Keratinocyte (primary cell): ENCODE measurements at regions not wholly inside any gene's neighbourhood (a gene's known extent, or its start where the extent isn't known, plus 50 kb on each side); places are given as distances from the start of the nearest gene placed in this dataset.

Experiments used
- CTCF ChIP-seq, 3 experiments: IDR thresholded peaks in 1 of 3; conservative IDR thresholded peaks in 1 of 3; optimal IDR thresholded peaks in 1 of 3; 2 replicates in 2 of 3; 3 replicates in 1 of 3; pipeline versions ENCODE3 to v1.5.1; 2011; ENCODE audit warnings: low read length in 3 of 3, mild to moderate bottlenecking in 3 of 3, moderate library complexity in 2 of 3, control low read depth in 1 of 3, inconsistent platforms in 1 of 3; ENCODE audit not compliant: insufficient read depth in 2 of 3; ENCODE audit errors: extremely low read depth in 1 of 3
- EZH2 ChIP-seq: IDR thresholded peaks from one replicate; pipeline ENCODE4 v1.6.1; 2012; ENCODE audit warnings: inconsistent platforms, mild to moderate bottlenecking, low read length, moderate library complexity

GRCh38 chr20:30595698-30596097, 661.8 kb upstream of the DEFB115 start:
- TF ChIP-seq CTCF (optimal IDR thresholded peaks at IDR 0.05 in 1 of 3, IDR thresholded peaks at IDR 0.05 in 1 of 3, conservative IDR thresholded peaks at IDR 0.05 in 1 of 3; ENCODE audit: extremely low read depth in 1 of 3, insufficient read depth in 2 of 3, low read length in 3 of 3) (no peak), EZH2 (no peak)
